H7 (cell line): ENCODE measurements at regions not wholly inside any gene's neighbourhood (a gene's known extent, or its start where the extent isn't known, plus 50 kb on each side); places are given as distances from the start of the nearest gene placed in this dataset.
"Not testable (repeated sequence)": the region's sequence is repeated elsewhere in the genome, so short reads cannot be mapped to it uniquely, and the experiment has no call there.

Experiments used
- DNase-seq: peaks from one replicate; pipeline ENCODE4 v3.0.0; 2012
- H3K27me3 ChIP-seq: 2 replicates; pipeline ENCODE4 v1.6.0; 2011; ENCODE audit warnings: mild to moderate bottlenecking, low read length; ENCODE audit not compliant: control insufficient read depth, insufficient read depth
- H3K36me3 ChIP-seq: replicated peaks from 2 replicates; pipeline ENCODE4 v1.5.1; 2011; ENCODE audit warnings: low read length; ENCODE audit not compliant: control insufficient read depth, insufficient read depth
- H3K4me3 ChIP-seq: 2 replicates; pipeline ENCODE4 v1.5.1; 2011; ENCODE audit warnings: low read depth, mild to moderate bottlenecking, control low read depth, low read length, moderate library complexity; ENCODE audit not compliant: insufficient read depth

DNA sequence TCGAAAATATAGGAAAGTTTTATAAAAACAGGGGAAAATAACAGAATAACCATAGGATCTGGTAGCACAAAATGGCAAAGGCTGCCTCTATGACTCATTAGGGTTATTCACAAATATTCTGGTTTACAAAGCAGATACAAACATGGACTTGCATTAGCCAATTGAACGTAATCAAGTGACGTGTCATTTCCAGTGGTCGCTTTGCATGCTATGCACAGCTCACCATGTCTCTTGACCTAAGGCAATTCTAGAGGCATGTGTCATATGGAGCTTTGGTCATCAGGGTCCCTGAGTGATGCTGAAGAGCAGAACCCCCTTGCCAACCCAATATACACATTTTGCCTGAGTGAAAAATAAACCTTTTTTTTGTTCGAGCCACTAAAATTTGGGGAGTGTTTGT is 158.8 kb downstream of the TMEM161B start:
- Histone ChIP-seq H3K27me3 (no peaks in the 10 kb centered on the region), H3K4me3 (no peak overlapping the region), H3K36me3 (no peaks in the 10 kb centered on the region)
- no peak for DNase-seq

GRCh38 chr5:88108490-88109279 is 160.0 kb downstream of the TMEM161B start:
- Histone ChIP-seq H3K4me3 (no peak overlapping the region), H3K27me3 (no peaks in the 10 kb centered on the region), H3K36me3 (no peaks in the 10 kb centered on the region)
- no peak for DNase-seq

DNA sequence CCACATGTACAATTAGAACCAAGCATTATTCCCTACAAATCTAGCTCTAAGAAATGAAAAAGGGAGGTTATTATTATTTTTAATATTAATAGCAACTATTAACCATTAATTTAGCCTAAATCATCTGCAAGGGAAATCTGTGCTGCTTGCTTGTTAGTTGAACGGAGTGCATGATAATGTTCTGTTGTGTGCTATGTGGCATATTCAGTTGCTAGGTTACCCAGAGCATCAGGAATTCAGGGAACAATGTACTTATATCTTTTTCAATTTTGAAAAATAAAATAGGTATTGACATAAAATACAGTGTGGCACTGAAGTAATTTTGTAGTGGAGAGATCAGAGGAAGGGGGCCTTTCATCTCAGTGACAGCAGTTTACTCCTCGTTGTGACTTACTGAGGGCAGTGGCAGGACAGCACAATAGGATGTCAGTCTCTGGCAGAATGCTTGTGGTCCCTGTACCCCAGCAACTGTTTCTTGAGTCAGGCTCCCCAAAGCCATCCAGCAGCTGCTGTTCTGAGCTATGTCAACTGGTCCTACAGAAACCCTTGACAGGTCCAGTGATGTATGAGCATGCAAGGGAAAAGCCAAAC is 173.6 kb downstream of the TMEM161B start:
- no peak overlapping the region for H3K4me3 ChIP-seq
- no peak for DNase-seq

DNA sequence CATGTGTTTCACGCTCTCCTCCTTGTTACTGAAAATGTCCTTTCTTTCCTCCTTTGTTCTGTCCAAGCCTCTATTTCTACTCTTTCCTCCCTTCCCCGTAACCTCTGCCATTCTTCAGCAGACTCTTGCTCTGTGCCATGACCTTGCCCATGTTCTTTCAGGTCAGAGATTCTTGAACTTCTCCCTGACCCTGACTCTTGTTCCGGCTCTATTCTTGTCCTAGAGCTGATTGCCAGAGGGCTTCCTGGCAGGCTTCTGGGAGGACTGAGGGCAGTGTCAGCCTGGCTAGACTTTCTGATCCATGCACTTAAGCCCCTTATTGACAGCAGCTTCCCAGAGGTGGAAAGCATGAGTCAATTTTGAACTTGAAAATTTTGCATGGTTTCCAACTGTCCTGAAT is 174.2 kb downstream of the TMEM161B start:
- no peaks in the 10 kb centered on the region for H3K36me3 ChIP-seq
- H3K4me3 ChIP-seq = no peak overlapping the region
- no peak for DNase-seq
- no peaks in the 10 kb centered on the region for H3K27me3 ChIP-seq

More for the DNA sequence above, 173.6 kb downstream of the TMEM161B start:
- H3K27me3 ChIP-seq = no peaks in the 10 kb centered on the region
- no peaks in the 10 kb centered on the region for H3K36me3 ChIP-seq

- H3K36me3 ChIP-seq = no peaks in the 10 kb centered on the region
- DNase-seq = no peak
- H3K27me3 ChIP-seq = no peaks in the 10 kb centered on the region
- no peak overlapping the region for H3K4me3 ChIP-seq
Measured at GRCh38 chr5:88093765-88094164, 174.9 kb downstream of the TMEM161B start.

- no peak for DNase-seq
- Histone ChIP-seq H3K4me3 (no peak overlapping the region), H3K36me3 (no peaks in the 10 kb centered on the region), H3K27me3 (no peaks in the 10 kb centered on the region)
Measured at GRCh38 chr5:88092958-88093605, 175.6 kb downstream of the TMEM161B start.

- H3K4me3 ChIP-seq = no peak overlapping the region
- H3K27me3 ChIP-seq = no peaks in the 10 kb centered on the region
- H3K36me3 ChIP-seq = no peaks in the 10 kb centered on the region
- peak; percentile 29 for DNase-seq
Measured at GRCh38 chr5:88092358-88092757, 176.3 kb downstream of the TMEM161B start.

- no peak for DNase-seq
- Histone ChIP-seq H3K4me3 (no peak overlapping the region), H3K36me3 (no peaks in the 10 kb centered on the region), H3K27me3 (no peaks in the 10 kb centered on the region)
Measured at GRCh38 chr5:88090506-88090905, 178.1 kb downstream of the TMEM161B start.

GRCh38 chr5:88089719-88090390 is 178.8 kb downstream of the TMEM161B start:
- Histone ChIP-seq H3K4me3 (no peak overlapping the region), H3K27me3 (no peaks in the 10 kb centered on the region), H3K36me3 (no peaks in the 10 kb centered on the region)
- DNase-seq = peak; percentile 40

GRCh38 chr5:88085462-88085861 is 183.2 kb downstream of the TMEM161B start:
- Histone ChIP-seq H3K36me3 (no peaks in the 10 kb centered on the region), H3K27me3 (no peaks in the 10 kb centered on the region), H3K4me3 (no peak overlapping the region)
- DNase-seq = no peak

DNA sequence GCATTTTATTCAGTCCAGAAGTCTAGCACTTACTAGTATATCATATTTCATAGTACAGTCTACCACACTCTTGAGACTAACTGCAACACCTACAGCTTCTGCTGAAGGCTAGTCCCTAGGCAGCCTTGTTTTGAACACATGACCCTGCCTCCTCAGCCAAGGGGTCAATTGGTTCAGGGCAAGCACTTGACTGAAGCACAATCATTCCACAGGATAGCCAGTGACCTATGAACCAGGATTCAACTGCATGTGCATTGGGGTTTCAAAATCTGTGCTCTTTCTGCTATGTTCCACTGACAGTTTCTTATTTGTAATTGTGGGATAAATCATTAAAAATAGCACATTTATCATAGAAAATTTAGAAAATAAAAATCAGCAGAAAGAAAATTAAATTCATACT is 186.8 kb downstream of the TMEM161B start:
- Histone ChIP-seq H3K36me3 (no peaks in the 10 kb centered on the region), H3K4me3 (no peak overlapping the region), H3K27me3 (no peaks in the 10 kb centered on the region)
- no peak for DNase-seq

- Histone ChIP-seq H3K27me3 (no peaks in the 10 kb centered on the region), H3K36me3 (no peaks in the 10 kb centered on the region), H3K4me3 (no peak overlapping the region)
- no peak for DNase-seq
Measured at GRCh38 chr5:88063813-88064212, 204.8 kb downstream of the TMEM161B start.

GRCh38 chr5:88060194-88060593 is 208.5 kb downstream of the TMEM161B start:
- DNase-seq = no peak
- H3K4me3 ChIP-seq = no peak overlapping the region
- no peaks in the 10 kb centered on the region for H3K36me3 ChIP-seq
- H3K27me3 ChIP-seq = no peaks in the 10 kb centered on the region

- no peak for DNase-seq
- no peak overlapping the region for H3K4me3 ChIP-seq
- H3K27me3 ChIP-seq = no peaks in the 10 kb centered on the region
- no peaks in the 10 kb centered on the region for H3K36me3 ChIP-seq
Measured at GRCh38 chr5:88058625-88059024, 210.0 kb downstream of the TMEM161B start.

DNA sequence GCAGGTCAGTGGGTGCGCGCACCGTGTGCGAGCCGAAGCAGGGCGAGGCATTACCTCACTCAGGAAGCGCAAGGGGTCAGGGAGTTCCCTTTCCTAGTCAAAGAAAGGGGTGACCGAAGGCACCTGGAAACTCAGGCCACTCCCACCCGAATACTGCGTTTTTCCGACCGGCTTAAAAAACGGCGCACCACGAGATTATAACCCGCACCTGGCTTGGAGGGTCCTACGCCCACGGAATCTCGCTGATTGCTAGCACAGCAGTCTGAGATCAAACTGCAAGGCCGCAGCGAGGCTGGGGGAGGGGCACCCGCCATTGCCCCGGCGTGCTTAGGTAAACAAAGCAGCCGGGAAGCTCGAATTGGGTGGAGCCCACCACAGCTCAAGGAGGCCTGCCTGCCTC is 216.2 kb downstream of the TMEM161B start:
- not testable (repeated sequence) for DNase-seq, H3K27me3 ChIP-seq, H3K36me3 ChIP-seq
- peak overlapping the region; percentile 19 for H3K4me3 ChIP-seq
